22Rv1 (cell line): ENCODE measurements at regions not wholly inside any gene's neighbourhood (a gene's known extent, or its start where the extent isn't known, plus 50 kb on each side); places are given as distances from the start of the nearest gene placed in this dataset.

Experiments used
- H3K27ac ChIP-seq: fragments of 450-650 bp; 2 replicates; pipeline ENCODE4 v1.5.1; 2017
- ZFX ChIP-seq: fragments of 450-650 bp; IDR thresholded peaks from 2 replicates; pipeline ENCODE4 v1.6.1; 2017; ENCODE audit warnings: antibody characterized with exemption, borderline replicate concordance
- TF ChIP-seq, protein P1 (sequence below): fragments of 450-650 bp; IDR thresholded peaks from 2 replicates; pipeline ENCODE4 v1.5.1; 2017; ENCODE audit warnings: mild to moderate bottlenecking

DNA sequence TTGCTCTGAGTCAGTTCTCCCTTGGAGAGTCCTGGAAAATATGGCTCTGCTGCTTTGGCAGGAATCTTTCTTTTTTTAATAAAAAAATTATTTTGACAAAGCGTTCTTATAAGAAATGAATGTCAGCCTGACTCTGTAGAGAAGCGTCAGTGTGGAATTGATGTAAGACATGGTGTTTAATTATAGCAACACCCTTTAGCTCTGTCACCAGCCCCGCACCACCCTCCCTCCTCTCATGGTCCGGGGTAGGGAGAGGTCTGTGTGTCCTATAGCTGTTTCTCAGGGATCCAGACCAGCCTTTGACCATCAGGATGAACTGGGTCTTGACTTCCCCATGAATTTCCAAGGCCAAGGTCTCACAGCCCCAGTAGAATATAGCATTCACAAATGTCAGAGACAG lies 120.6 kb downstream of the CHST1 start:
- no peak overlapping the region for H3K27ac ChIP-seq
- no peak for TF ChIP-seq ZFX
- TF ChIP-seq, protein P1, sequence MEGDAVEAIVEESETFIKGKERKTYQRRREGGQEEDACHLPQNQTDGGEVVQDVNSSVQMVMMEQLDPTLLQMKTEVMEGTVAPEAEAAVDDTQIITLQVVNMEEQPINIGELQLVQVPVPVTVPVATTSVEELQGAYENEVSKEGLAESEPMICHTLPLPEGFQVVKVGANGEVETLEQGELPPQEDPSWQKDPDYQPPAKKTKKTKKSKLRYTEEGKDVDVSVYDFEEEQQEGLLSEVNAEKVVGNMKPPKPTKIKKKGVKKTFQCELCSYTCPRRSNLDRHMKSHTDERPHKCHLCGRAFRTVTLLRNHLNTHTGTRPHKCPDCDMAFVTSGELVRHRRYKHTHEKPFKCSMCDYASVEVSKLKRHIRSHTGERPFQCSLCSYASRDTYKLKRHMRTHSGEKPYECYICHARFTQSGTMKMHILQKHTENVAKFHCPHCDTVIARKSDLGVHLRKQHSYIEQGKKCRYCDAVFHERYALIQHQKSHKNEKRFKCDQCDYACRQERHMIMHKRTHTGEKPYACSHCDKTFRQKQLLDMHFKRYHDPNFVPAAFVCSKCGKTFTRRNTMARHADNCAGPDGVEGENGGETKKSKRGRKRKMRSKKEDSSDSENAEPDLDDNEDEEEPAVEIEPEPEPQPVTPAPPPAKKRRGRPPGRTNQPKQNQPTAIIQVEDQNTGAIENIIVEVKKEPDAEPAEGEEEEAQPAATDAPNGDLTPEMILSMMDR, result no peak

DNA sequence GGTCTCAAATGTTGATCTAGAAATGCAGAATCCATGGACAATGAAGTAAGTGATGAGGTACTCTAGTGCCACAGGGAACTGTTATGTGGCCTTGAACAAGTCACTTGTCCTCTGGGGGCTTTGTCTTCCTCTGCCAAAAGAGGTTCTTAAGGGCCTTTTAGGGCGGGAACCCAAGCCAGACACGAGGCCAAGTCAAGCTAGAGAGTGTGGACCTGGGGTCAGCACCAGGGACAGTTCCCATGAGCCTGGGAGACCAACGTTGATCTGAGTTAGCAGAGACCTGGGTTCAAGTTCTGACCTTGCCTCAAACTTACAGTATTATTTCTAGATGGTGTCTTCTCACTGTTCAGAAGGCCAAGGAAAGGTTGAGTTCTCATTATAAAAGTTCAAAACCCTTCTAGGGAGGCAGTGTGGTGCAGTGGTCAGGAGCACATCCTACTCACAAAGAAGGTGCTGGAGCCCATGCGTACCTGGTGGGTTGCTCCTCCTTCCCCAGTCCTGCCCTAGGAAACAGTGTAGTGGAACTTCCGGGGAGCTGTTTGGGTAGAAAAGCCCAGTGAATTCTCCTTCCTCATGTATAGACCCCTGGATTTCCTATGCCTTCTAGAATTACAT lies 121.5 kb downstream of the CHST1 start:
- H3K27ac ChIP-seq, result no peak overlapping the region
- TF ChIP-seq, protein P1, result no peak
- no peak for TF ChIP-seq ZFX

DNA sequence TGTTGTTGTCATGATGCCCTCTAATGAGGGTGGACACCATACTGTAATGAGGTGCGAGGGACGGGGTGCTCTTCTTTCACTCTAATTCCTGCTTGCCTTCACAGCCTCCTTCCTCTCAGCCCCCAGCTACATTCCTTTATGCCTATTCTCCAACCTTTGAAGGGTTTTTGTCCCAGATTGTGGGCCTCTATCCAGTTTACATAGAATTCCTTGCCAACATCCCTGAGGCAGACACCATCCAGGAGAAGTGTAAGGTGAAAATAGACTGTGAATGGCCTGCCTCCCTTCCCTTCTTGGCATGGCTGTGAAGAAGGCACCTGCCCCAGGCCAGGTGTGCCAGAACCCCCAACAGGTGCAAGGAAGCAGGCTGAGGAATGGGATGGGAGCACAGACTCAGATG lies 122.3 kb downstream of the CHST1 start:
- H3K27ac ChIP-seq, result no peak overlapping the region
- no peak for TF ChIP-seq ZFX
- TF ChIP-seq, protein P1, result no peak

DNA sequence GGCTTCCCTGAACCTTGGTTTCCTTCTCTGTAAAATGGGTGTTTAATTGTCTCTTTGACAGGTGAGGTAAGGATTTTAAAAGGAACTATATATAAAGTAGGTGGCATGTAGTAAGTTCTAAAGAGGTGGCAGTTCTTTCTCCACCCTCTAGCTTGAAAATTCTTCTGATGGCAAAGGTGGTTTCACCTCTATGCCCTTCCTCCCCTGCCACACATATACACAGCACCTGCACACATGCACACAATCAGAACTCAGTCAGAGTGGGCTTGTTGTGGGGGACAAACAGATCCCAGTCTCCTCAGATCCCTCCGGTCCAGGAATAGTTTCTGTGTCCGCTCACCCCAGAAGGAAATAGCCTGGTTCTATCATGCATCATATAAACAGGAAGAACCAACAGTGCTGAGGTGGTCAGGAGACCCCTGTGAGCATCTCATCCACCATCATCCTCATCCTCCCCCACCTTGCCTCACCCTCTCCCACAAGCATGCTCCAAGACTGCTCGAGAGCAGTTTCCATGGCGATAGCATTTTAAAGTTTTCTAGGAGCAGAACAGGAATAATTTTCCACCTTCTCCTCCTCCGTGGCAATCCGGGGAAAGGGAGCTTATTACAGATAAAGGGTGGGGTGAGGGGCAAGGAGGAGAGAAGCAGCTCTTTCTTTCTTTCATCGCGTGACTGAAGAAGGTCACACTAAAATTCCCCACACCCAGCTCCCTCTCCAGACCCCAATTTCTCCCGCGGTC lies 123.6 kb downstream of the CHST1 start:
- H3K27ac ChIP-seq, result no peak overlapping the region

DNA sequence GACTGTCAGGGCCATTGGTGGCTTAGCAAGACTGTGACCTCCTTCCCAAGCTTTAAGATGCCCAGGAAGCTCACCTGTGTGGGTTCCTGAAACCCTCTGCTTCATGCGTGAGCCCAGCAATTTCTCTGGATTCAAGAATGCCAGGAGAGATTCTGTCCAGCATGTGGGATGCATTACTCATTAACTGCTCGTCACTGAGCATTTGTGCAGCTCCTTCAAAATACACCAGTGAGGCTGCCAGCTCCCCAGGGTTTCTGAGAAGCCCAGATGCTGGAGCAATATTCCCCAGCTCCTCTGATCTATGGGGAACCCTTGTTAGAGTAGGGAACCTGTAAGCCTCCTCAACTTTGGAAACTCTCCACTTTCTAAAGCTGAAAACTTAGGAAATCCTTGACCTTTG lies 126.5 kb downstream of the CHST1 start:
- no peak overlapping the region for H3K27ac ChIP-seq
- TF ChIP-seq, protein P1, result no peak
- no peak for TF ChIP-seq ZFX

More for the DNA sequence above, 123.6 kb downstream of the CHST1 start:
- no peak for TF ChIP-seq ZFX
- TF ChIP-seq, protein P1, result no peak

DNA sequence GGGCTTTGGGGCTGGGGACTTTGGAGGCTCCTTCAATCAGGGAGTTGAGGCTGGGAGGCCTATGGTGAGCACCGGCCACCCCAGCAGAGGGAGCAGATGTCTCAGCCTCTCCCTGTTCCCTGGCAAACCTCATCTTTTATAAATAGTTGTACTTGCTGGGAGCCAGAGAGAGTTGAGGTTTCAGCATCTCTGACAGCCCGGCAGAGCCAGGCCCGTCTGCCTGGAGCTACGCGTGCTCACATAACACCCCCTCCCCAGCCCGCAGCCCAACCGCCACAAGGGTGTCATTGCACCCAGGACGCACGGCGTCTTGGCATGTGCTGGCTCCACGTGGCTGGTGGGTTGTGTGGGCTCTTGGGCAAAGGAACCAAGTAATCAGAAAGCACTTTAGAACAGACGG lies 127.1 kb downstream of the CHST1 start:
- no peak for TF ChIP-seq ZFX
- H3K27ac ChIP-seq, result no peak overlapping the region

DNA sequence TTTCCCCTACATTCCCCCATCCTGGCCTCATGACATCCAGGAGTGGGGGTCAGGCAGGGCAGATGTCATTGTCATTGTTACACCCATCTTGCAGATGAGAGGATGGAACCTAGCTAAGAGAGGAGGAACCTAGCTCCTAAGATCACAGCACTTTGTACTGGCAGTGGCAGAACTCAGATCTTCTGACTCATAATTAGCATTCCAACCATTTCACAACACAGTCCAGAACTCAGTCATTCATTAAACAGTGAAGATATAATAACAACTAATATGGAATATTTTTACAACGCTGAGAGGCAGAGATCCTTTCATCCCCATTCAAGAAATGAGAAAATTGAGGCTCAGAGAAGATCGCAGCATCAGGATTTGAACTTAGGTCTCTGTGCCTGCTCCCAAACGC lies 127.8 kb downstream of the CHST1 start:
- H3K27ac ChIP-seq, result no peak overlapping the region
- no peak for TF ChIP-seq ZFX
- TF ChIP-seq, protein P1, result no peak
